OCI-LY1 (cell line): ENCODE measurements at regions not wholly inside any gene's neighbourhood (a gene's known extent, or its start where the extent isn't known, plus 50 kb on each side); places are given as distances from the start of the nearest gene placed in this dataset.

ENCODE experiments used
- EZH2 ChIP-seq: fragments of 200-600 bp; sonication (generic), shearing (Covaris generic); IDR thresholded peaks from 2 replicates; pipeline ENCODE4 v1.8.0; 2017; ENCODE audit warnings: borderline replicate concordance, mixed run types, mild to moderate bottlenecking, antibody characterized with exemption, low read length, moderate library complexity, mixed read lengths
- TF ChIP-seq, protein P1 (sequence below): fragments of 200-600 bp; sonication (generic), shearing (Covaris generic); IDR thresholded peaks from 2 replicates; pipeline ENCODE4 v1.5.1; 2017; ENCODE audit warnings: mild to moderate bottlenecking, antibody characterized with exemption, low read length, moderate library complexity, mixed read lengths

DNA sequence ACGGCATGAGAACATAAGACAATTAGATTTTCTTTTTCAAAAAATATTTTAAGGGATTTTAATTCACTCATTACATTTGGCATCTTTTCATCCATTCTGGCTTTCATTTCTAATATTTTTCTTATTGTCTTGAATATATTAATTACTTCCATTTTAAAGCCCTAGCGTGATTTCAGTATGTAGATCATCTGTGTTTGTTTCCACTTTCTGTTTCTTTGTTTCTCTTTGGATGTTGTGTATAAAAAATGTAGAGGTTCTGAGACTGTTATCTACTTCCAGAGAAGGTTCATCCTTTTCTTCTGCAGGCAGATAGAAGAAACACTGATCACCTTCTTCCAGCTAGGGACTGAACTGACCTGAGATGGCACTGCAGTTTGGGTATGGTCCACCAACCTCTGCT lies 664.4 kb upstream of the SLC39A10 start:
- TF ChIP-seq, protein P1, sequence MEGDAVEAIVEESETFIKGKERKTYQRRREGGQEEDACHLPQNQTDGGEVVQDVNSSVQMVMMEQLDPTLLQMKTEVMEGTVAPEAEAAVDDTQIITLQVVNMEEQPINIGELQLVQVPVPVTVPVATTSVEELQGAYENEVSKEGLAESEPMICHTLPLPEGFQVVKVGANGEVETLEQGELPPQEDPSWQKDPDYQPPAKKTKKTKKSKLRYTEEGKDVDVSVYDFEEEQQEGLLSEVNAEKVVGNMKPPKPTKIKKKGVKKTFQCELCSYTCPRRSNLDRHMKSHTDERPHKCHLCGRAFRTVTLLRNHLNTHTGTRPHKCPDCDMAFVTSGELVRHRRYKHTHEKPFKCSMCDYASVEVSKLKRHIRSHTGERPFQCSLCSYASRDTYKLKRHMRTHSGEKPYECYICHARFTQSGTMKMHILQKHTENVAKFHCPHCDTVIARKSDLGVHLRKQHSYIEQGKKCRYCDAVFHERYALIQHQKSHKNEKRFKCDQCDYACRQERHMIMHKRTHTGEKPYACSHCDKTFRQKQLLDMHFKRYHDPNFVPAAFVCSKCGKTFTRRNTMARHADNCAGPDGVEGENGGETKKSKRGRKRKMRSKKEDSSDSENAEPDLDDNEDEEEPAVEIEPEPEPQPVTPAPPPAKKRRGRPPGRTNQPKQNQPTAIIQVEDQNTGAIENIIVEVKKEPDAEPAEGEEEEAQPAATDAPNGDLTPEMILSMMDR = no peak
- no peak for TF ChIP-seq EZH2
